PFSK-1 (cell line): ENCODE measurements at regions not wholly inside any gene's neighbourhood (a gene's known extent, or its start where the extent isn't known, plus 50 kb on each side); places are given as distances from the start of the nearest gene placed in this dataset.

Experiments used
- SIN3A ChIP-seq: IDR thresholded peaks from 2 replicates; pipeline ENCODE4 v1.6.1; 2012; ENCODE audit warnings: mild to moderate bottlenecking, low read length, moderate library complexity, borderline replicate concordance; ENCODE audit not compliant: insufficient read depth
- TF ChIP-seq, protein P1 (sequence below), 2 experiments: IDR thresholded peaks; 2 replicates each; pipeline versions ENCODE4 v1.6.1 to v1.8.0; 2011 to 2012; ENCODE audit warnings: low read depth in 2 of 2, low read length in 2 of 2, control low read depth in 1 of 2, inconsistent platforms in 1 of 2, mild to moderate bottlenecking in 1 of 2, moderate library complexity in 1 of 2; ENCODE audit not compliant: insufficient read depth in 1 of 2

DNA sequence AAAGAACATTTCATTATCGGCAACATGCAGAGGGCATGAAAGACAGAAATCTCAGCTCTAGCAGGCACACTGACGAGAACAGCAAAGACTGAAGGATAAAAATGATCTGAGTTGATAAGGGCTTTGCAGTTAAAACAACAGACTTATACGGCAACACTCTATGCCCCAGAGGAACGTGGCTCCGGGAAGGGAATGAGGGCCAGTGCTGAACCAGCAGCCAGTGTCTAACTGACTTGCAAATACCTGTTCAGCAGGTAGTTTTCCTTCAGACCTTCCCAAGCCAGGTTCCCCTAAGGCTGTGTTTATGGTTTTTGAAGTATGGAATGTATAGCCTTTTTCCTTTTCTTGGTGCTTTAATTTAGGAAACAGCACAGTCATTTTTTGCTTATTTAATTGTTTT, 121.3 kb upstream of the CDH18 start:
- TF ChIP-seq, protein P1, sequence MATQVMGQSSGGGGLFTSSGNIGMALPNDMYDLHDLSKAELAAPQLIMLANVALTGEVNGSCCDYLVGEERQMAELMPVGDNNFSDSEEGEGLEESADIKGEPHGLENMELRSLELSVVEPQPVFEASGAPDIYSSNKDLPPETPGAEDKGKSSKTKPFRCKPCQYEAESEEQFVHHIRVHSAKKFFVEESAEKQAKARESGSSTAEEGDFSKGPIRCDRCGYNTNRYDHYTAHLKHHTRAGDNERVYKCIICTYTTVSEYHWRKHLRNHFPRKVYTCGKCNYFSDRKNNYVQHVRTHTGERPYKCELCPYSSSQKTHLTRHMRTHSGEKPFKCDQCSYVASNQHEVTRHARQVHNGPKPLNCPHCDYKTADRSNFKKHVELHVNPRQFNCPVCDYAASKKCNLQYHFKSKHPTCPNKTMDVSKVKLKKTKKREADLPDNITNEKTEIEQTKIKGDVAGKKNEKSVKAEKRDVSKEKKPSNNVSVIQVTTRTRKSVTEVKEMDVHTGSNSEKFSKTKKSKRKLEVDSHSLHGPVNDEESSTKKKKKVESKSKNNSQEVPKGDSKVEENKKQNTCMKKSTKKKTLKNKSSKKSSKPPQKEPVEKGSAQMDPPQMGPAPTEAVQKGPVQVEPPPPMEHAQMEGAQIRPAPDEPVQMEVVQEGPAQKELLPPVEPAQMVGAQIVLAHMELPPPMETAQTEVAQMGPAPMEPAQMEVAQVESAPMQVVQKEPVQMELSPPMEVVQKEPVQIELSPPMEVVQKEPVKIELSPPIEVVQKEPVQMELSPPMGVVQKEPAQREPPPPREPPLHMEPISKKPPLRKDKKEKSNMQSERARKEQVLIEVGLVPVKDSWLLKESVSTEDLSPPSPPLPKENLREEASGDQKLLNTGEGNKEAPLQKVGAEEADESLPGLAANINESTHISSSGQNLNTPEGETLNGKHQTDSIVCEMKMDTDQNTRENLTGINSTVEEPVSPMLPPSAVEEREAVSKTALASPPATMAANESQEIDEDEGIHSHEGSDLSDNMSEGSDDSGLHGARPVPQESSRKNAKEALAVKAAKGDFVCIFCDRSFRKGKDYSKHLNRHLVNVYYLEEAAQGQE (IDR thresholded peaks at IDR 0.05; ENCODE audit: insufficient read depth in 1 of 2, low read depth in 2 of 2, low read length in 2 of 2), result no peak
- TF ChIP-seq SIN3A, result no peak
